ENCODE measurements at regions not wholly inside any gene's neighbourhood (a gene's known extent, or its start where the extent isn't known, plus 50 kb on each side); places are given as distances from the start of the nearest gene placed in this dataset.

DNA sequence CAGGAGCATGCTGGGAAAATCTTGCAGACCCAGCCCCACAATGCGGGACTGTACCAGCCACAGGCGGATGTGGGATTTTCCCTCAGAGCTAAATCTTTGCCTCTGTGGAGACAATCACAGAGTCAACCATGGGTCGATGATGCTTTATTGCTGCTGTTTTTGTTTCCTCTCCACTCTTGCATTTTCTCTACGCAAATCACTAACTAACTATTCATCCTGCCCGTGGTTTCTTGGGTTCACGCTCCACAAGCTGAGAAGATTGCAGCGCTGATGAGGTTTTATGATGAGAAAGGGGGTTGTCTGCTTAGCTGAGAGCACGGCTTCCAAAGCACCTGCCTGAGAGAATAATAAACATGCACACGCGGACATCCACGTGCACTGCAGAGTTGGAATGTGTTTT is 500.2 kb upstream of the ADAMTS16 start:
- Mint-ChIP-seq H3K27me3 (ENCODE audit: insufficient read depth) (no peaks in the 10 kb centered on the region), H3K9me3 (peaks cover 3% of the 10 kb centered on the region), H3K27ac (no peak overlapping the region), H3K4me1 (peaks cover 3% of the 10 kb centered on the region), H3K36me3 (ENCODE audit: low read depth) (no peaks in the 10 kb centered on the region), H3K4me3 (no peak overlapping the region)
- 71 to 94% methylated on average over 3 to 11 of the region's 11 CpGs for WGBS, 2 experiments (ENCODE audit: insufficient coverage in 1 of 2, insufficient read length in 1 of 2)
- Histone ChIP-seq H3K4me3 (ENCODE audit: low read length) (no peak overlapping the region), H3K9me3 (ENCODE audit: control insufficient read depth, low read length) (no peaks in the 10 kb centered on the region), H3K9ac (ENCODE audit: extremely low read depth, low read length, poor library complexity, severe bottlenecking) (no peak overlapping the region), H3K27me3 (ENCODE audit: control insufficient read depth, insufficient read depth, low read length, poor library complexity, severe bottlenecking) (no peaks in the 10 kb centered on the region), H3K27ac (ENCODE audit: low read depth, low read length) (peak overlapping the region; percentile 65), H3K36me3 (ENCODE audit: control insufficient read depth, insufficient read depth, low read length) (no peaks in the 10 kb centered on the region), H3K4me1 (ENCODE audit: control insufficient read depth, insufficient read depth, low read length) (no peaks in the 10 kb centered on the region)
- DNase-seq, result no peak
- TF ChIP-seq, protein P1, sequence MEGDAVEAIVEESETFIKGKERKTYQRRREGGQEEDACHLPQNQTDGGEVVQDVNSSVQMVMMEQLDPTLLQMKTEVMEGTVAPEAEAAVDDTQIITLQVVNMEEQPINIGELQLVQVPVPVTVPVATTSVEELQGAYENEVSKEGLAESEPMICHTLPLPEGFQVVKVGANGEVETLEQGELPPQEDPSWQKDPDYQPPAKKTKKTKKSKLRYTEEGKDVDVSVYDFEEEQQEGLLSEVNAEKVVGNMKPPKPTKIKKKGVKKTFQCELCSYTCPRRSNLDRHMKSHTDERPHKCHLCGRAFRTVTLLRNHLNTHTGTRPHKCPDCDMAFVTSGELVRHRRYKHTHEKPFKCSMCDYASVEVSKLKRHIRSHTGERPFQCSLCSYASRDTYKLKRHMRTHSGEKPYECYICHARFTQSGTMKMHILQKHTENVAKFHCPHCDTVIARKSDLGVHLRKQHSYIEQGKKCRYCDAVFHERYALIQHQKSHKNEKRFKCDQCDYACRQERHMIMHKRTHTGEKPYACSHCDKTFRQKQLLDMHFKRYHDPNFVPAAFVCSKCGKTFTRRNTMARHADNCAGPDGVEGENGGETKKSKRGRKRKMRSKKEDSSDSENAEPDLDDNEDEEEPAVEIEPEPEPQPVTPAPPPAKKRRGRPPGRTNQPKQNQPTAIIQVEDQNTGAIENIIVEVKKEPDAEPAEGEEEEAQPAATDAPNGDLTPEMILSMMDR (conservative IDR thresholded peaks at IDR 0.05), result no peak

DNA sequence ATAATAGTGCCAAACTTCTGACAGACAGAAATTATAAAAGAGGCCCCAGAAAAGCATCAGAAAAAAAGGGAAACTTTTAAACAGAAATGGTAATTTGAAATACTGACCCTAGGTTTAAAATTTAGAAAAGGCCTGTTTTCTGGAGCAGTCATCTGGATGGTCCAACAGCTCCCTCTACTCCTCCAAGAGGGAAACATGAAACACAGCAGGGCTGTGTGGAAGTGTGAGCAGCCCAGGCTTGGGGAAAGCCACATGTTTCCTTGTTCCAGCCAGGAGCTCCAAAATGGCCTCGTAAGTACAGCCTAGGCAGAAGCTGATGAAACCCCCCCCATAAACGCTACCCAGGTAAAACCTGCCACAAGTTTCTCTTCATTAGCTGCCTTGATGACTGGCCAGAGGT is 499.3 kb upstream of the ADAMTS16 start:
- DNase-seq, result peak; percentile 80
- WGBS, 2 experiments (ENCODE audit: insufficient coverage in 1 of 2, insufficient read length in 1 of 2), result 60 to 81% methylated on average over 1 to 2 of the region's 2 CpGs
- no peaks in the 10 kb centered on the region for H3K4me1 ChIP-seq (ENCODE audit: control insufficient read depth, insufficient read depth, low read length)
- Mint-ChIP-seq H3K4me1 (peaks cover 3% of the 10 kb centered on the region), H3K4me3 (no peak overlapping the region), H3K9me3 (peaks cover 3% of the 10 kb centered on the region), H3K27me3 (ENCODE audit: insufficient read depth) (no peaks in the 10 kb centered on the region), H3K27ac (no peak overlapping the region), H3K36me3 (ENCODE audit: low read depth) (no peaks in the 10 kb centered on the region)
- H3K27ac ChIP-seq (ENCODE audit: low read depth, low read length), result no peak overlapping the region
- H3K4me3 ChIP-seq (ENCODE audit: low read length), result no peak overlapping the region
- H3K27me3 ChIP-seq (ENCODE audit: control insufficient read depth, insufficient read depth, low read length, poor library complexity, severe bottlenecking), result no peaks in the 10 kb centered on the region
- TF ChIP-seq, protein P1 (conservative IDR thresholded peaks at IDR 0.05), result peak; percentile 66
- H3K9me3 ChIP-seq (ENCODE audit: control insufficient read depth, low read length), result no peaks in the 10 kb centered on the region
- no peaks in the 10 kb centered on the region for H3K36me3 ChIP-seq (ENCODE audit: control insufficient read depth, insufficient read depth, low read length)
- no peak overlapping the region for H3K9ac ChIP-seq (ENCODE audit: extremely low read depth, low read length, poor library complexity, severe bottlenecking)

DNA sequence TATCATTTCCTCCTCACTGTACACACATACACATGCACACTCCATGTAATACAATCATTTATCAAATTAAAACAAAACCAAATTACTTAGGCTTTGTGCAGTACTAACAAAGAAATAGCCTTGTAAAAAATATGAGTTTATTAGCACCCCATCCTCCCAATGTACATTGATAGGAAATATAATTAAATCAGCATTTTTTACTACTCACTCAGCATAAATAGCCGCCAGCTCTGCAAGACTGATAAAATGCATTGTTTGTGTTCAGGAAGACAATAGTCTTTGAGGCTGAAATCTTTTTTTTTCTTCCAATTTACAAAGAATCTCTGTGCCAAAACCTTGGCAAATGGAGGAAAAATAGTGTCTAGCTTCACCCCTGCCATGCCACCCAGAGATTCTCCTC is 497.6 kb upstream of the ADAMTS16 start:
- no peak overlapping the region for H3K4me3 Mint-ChIP-seq
- no peaks in the 10 kb centered on the region for H3K27me3 ChIP-seq (ENCODE audit: control insufficient read depth, insufficient read depth, low read length, poor library complexity, severe bottlenecking)
- H3K36me3 Mint-ChIP-seq (ENCODE audit: low read depth), result no peaks in the 10 kb centered on the region
- no peaks in the 10 kb centered on the region for H3K4me1 ChIP-seq (ENCODE audit: control insufficient read depth, insufficient read depth, low read length)
- H3K9me3 ChIP-seq (ENCODE audit: control insufficient read depth, low read length), result no peaks in the 10 kb centered on the region
- H3K9ac ChIP-seq (ENCODE audit: extremely low read depth, low read length, poor library complexity, severe bottlenecking), result no peak overlapping the region
- 100% methylated on average over 1 of the region's 1 CpG; no CpG with 5 or more reads in 1 of the 2 experiments for WGBS, 2 experiments (ENCODE audit: insufficient coverage in 1 of 2, insufficient read length in 1 of 2)
- TF ChIP-seq, protein P1 (conservative IDR thresholded peaks at IDR 0.05), result no peak
- H3K36me3 ChIP-seq (ENCODE audit: control insufficient read depth, insufficient read depth, low read length), result no peaks in the 10 kb centered on the region
- no peak overlapping the region for H3K27ac Mint-ChIP-seq
- no peak for DNase-seq
- no peak overlapping the region for H3K4me3 ChIP-seq (ENCODE audit: low read length)
- H3K27ac ChIP-seq (ENCODE audit: low read depth, low read length), result no peak overlapping the region
- H3K4me1 Mint-ChIP-seq, result no peaks in the 10 kb centered on the region
- peaks cover 3% of the 10 kb centered on the region for H3K9me3 Mint-ChIP-seq
- H3K27me3 Mint-ChIP-seq (ENCODE audit: insufficient read depth), result no peaks in the 10 kb centered on the region

Measured in endodermal cell (in vitro differentiated cells).